ENCODE measurements at regions not wholly inside any gene's neighbourhood (a gene's known extent, or its start where the extent isn't known, plus 50 kb on each side); places are given as distances from the start of the nearest gene placed in this dataset.

DNA sequence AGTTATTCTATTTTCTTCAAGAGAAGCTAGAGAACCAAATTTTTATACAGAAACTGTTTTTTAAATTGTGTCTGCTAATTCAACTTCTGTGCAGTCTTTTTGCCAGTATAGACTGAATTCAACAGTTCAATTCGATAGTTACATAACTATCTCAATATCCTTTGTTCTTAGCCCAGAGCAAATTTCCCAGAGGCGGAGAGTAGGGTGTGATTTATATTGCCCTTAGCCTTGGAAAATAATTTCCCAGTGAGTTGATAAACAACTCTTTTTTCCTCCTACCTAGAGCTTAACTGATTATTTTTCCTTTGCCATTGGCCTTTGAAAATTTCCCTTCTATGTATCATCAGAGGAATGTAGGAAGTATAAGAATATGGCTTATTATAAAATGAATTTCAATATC is 420.5 kb downstream of the NSUN3 start (continued):
- TF ChIP-seq, protein P1, sequence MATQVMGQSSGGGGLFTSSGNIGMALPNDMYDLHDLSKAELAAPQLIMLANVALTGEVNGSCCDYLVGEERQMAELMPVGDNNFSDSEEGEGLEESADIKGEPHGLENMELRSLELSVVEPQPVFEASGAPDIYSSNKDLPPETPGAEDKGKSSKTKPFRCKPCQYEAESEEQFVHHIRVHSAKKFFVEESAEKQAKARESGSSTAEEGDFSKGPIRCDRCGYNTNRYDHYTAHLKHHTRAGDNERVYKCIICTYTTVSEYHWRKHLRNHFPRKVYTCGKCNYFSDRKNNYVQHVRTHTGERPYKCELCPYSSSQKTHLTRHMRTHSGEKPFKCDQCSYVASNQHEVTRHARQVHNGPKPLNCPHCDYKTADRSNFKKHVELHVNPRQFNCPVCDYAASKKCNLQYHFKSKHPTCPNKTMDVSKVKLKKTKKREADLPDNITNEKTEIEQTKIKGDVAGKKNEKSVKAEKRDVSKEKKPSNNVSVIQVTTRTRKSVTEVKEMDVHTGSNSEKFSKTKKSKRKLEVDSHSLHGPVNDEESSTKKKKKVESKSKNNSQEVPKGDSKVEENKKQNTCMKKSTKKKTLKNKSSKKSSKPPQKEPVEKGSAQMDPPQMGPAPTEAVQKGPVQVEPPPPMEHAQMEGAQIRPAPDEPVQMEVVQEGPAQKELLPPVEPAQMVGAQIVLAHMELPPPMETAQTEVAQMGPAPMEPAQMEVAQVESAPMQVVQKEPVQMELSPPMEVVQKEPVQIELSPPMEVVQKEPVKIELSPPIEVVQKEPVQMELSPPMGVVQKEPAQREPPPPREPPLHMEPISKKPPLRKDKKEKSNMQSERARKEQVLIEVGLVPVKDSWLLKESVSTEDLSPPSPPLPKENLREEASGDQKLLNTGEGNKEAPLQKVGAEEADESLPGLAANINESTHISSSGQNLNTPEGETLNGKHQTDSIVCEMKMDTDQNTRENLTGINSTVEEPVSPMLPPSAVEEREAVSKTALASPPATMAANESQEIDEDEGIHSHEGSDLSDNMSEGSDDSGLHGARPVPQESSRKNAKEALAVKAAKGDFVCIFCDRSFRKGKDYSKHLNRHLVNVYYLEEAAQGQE (IDR thresholded peaks at IDR 0.05; ENCODE audit: unreplicated experiment): no peak
- TF ChIP-seq, protein P2, sequence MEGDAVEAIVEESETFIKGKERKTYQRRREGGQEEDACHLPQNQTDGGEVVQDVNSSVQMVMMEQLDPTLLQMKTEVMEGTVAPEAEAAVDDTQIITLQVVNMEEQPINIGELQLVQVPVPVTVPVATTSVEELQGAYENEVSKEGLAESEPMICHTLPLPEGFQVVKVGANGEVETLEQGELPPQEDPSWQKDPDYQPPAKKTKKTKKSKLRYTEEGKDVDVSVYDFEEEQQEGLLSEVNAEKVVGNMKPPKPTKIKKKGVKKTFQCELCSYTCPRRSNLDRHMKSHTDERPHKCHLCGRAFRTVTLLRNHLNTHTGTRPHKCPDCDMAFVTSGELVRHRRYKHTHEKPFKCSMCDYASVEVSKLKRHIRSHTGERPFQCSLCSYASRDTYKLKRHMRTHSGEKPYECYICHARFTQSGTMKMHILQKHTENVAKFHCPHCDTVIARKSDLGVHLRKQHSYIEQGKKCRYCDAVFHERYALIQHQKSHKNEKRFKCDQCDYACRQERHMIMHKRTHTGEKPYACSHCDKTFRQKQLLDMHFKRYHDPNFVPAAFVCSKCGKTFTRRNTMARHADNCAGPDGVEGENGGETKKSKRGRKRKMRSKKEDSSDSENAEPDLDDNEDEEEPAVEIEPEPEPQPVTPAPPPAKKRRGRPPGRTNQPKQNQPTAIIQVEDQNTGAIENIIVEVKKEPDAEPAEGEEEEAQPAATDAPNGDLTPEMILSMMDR (conservative IDR thresholded peaks at IDR 0.05; ENCODE audit: low read depth in 2 of 2): no peak
- TF ChIP-seq STAT1 (IDR thresholded peaks at IDR 0.05; ENCODE audit: unreplicated experiment): no peak

DNA sequence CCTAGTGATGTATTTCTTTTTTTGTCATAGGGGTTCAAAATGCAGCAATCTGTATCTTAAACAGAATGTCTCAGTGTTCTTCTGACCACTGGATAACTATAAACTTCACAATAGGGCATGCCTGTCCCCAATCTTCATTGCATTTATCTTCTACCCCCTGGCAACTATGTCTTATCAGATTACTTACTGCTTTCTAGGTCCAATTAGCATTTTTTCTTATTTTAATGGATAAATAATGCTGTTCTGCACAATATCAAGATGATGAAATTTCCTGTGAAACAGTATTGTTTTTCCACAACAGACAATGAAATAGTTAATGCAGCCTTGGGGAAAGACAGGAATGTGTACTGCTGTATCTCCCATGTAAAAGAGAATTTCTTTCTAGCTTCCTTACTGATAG is 432.1 kb downstream of the NSUN3 start:
- H3K27me3 Mint-ChIP-seq (ENCODE audit: insufficient read depth, low read depth, poor library complexity): peaks cover 7% of the 10 kb centered on the region
- H3K4me3 Mint-ChIP-seq: no peak overlapping the region
- H3K27ac Mint-ChIP-seq: no peak overlapping the region
- TF ChIP-seq POLR2AphosphoS5 (IDR thresholded peaks at IDR 0.05; ENCODE audit: low read depth) (no peak), STAT1 (IDR thresholded peaks at IDR 0.05; ENCODE audit: unreplicated experiment) (no peak), ZNF114 (CRISPR knock-in tag; IDR thresholded peaks at IDR 0.05) (no peak), ZNF331 (CRISPR knock-in tag; IDR thresholded peaks at IDR 0.05; ENCODE audit: low read depth) (no peak), EZH2phosphoT487 (IDR thresholded peaks at IDR 0.05; ENCODE audit: unreplicated experiment) (no peak)
- TF ChIP-seq, protein P2 (conservative IDR thresholded peaks at IDR 0.05; ENCODE audit: low read depth in 2 of 2): no peak
- TF ChIP-seq, protein P1 (IDR thresholded peaks at IDR 0.05; ENCODE audit: unreplicated experiment): no peak

More for the DNA sequence above, 432.1 kb downstream of the NSUN3 start:
- Histone ChIP-seq H3K79me2 (replicated peaks; ENCODE audit: insufficient read depth) (no peaks in the 10 kb centered on the region), H3K4me2 (no peak overlapping the region), H3K9me2 (ENCODE audit: insufficient read depth) (peaks cover 23% of the 10 kb centered on the region), H3K27me3 (ENCODE audit: insufficient read depth) (no peaks in the 10 kb centered on the region), H3K27ac (ENCODE audit: low read depth) (no peak overlapping the region), H3F3A (replicated peaks; ENCODE audit: low read depth) (no peaks in the 10 kb centered on the region), H2AFZ (no peak overlapping the region), H3K36me3 (ENCODE audit: insufficient read depth) (peaks cover 4% of the 10 kb centered on the region; the same call in 1 of the 2 replicates), H3K4me3 (no peak overlapping the region), H3K4me1 (ENCODE audit: insufficient read depth) (peaks cover 10% of the 10 kb centered on the region; the same call in 1 of the 2 replicates), H4K20me1 (replicated peaks; ENCODE audit: insufficient read depth) (no peaks in the 10 kb centered on the region)
- DNase-seq (ENCODE audit: low spot score) (no peak), ATAC-seq (no peak)
- H3K9me3 Mint-ChIP-seq: peaks cover 18% of the 10 kb centered on the region
- H3K36me3 Mint-ChIP-seq (ENCODE audit: low read depth): peaks cover 19% of the 10 kb centered on the region
- peaks cover 11% of the 10 kb centered on the region for H3K4me1 Mint-ChIP-seq

Data from GM23338 (cell line).